Stimulated activated CD4-positive, alpha-beta T cell treated with anti-CD3 and anti-CD28 coated beads, Interleukin-1b, Interleukin-23, amount 100 ng/mL, for 4 hours (primary cell): ENCODE measurements at regions not wholly inside any gene's neighbourhood (a gene's known extent, or its start where the extent isn't known, plus 50 kb on each side); places are given as distances from the start of the nearest gene placed in this dataset.
"Not testable (repeated sequence)": the region's sequence is repeated elsewhere in the genome, so short reads cannot be mapped to it uniquely, and the experiment has no call there.

Experiments used
- DNase-seq, 2 donors: peaks; one replicate each; pipeline ENCODE4 v3.0.0-alpha.2; 2020; ENCODE audit warnings: low read depth in 2 of 2

DNA sequence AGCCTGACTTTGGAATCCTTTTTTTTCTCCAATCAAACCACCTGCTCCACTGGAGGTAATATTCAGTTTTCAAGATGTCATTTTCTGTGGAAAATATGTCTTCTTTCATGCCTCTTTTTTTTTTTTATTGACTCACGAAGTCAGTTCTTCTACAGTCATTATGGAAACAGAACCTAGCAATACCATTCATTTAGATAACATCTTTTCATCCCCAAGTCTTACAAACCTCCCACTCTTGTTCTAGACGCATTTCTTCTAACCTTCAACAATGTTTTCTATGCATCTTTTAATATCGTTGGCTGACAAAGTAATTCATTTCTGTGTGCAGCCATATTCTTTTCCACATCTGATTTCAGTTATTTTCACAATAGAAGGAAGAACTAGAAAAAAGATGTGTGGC lies 474.3 kb upstream of the CCDC196 start:
- no peak for DNase-seq

DNA sequence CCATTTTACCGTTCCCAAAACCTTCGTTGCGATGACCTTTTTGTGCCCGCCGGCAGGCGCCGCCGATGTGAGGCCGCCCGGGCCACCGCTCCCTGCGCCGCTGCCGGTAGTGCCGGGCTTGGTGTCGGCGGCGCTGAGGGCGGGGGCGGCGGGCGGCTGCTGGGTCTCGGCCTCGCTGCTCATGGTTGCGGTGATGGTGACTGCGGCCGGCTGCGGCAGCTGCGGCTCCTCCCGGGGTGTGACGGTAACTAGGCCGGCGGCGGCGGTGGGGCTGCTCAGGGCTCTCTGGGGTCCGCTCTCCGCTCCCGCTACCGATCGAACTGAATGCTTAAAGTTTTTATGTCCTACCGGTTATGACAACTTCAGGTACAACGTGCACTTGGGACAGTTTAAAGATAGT lies 472.6 kb upstream of the CCDC196 start:
- DNase-seq = not testable (repeated sequence)

DNA sequence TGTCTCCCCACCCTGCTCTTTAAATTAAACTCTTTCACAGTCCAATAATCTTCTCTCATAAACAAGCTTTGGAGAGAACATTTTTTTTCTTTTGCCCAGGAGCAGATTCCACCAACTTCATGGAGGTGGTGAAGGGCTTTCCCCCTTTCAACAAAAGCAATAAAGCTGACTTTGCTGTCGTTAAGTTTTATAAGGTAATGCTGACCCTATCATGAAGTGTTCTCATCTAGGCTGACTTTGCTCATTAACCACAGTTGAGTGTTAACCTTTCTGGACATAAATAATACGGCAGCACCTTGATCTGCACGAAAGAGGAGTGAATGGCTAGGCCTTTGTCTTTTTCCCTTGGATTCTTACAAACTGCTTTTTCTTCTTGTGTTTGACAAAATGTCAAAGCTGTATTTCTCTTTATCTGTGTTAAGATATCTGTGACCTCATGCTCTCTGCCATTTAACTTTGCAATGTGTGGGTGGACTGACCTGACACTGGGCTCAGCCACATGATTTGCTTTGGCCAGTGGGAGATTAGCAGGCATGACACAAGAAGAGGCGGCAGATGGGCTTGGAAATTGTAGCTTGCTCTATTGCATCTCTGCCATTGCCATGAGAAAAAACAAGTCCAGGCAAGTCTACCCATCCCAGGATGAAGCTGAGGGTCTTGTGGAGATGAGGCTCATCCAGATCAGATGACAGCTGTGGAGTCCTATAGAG lies 470.9 kb upstream of the CCDC196 start:
- no peak for DNase-seq

DNA sequence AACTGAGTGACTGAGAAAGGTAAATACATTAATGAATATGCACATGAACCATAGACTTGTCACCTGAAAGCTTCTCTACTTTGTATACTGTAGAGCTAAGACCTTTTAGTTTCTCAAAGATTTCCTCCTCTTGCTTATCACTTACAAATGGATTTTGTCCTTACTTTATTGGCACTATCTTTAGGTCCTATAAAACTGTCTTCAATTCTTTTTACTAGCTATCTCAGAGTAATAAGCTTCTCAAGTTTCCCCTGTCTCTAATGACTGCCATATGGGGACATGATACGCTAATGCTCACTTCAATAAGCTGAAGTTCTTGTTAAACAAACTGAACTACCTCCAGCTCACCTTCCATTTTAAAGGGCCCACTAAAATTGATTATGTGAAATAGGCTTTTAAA lies 468.2 kb upstream of the CCDC196 start:
- DNase-seq = no peak

- DNase-seq = no peak
These were observed 463.6 kb upstream of the CCDC196 start for GRCh38 chr14:66022526-66022925.

DNA sequence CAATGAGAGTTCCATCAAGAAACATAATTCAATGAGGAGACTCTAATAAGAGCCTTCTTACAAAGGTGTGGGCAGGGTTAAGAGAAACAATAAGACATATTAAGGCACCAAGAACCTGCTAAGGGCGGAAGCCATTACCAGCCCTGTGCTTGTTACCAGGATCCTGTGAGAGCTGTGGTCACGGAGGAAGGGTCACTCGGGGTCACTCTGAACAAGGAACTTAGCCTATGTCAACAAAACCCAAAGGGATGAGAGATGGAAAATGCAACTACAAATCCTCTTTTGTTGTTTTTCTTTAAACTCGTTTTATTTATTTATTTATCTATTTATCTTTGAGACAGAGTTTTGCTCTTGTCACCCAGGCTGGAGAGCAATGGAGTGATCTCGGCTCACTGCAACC lies 460.4 kb upstream of the CCDC196 start:
- DNase-seq = no peak

GRCh38 chr14:66031981-66032380 lies 454.2 kb upstream of the CCDC196 start:
- DNase-seq = not testable (repeated sequence)

- DNase-seq = no peak
These were observed 453.4 kb upstream of the CCDC196 start for GRCh38 chr14:66032800-66033199.

DNA sequence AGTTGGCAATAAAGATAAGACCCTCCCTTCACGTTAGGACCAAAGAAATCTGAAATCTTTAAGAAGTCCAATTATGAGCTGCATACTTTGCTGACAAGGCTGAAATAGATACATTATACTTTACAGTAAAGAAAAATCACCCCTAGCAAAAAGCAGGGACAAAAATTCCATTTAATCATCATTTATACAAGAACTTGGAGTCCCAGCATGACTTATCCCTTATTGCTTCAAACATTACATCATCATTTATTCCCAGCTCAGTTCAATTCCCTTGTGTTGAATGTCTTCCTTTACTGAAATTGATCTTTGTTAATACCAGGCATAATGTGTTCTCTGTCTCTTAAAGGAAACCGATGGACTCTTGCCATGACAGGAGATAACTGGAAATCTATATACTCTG lies 449.6 kb upstream of the CCDC196 start:
- no peak for DNase-seq

GRCh38 chr14:66037361-66037760 lies 448.8 kb upstream of the CCDC196 start:
- no peak for DNase-seq

DNA sequence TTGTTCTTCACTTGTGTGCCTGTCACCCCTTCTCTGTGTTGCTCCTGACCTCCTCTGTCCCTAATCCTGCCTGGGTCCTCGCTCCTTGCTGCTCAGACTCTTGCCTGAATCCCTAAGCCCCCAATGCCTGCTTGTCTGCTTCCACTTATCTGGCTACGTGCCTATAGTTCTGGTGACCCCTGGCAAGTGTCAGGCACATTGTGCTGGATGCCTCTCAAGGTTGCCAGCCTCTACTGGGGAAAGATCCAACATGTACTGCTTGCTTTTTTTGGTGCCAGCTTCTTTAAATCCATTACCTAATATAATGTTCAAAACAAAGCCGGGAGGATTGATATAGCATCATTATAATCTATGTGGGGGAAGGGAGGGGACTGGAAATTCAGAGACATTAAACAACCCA lies 448.0 kb upstream of the CCDC196 start:
- no peak for DNase-seq

GRCh38 chr14:66038618-66039017 lies 447.6 kb upstream of the CCDC196 start:
- no peak for DNase-seq

GRCh38 chr14:66039495-66039894 lies 446.7 kb upstream of the CCDC196 start:
- no peak for DNase-seq

GRCh38 chr14:66041582-66041981 lies 444.6 kb upstream of the CCDC196 start:
- no peak for DNase-seq

DNA sequence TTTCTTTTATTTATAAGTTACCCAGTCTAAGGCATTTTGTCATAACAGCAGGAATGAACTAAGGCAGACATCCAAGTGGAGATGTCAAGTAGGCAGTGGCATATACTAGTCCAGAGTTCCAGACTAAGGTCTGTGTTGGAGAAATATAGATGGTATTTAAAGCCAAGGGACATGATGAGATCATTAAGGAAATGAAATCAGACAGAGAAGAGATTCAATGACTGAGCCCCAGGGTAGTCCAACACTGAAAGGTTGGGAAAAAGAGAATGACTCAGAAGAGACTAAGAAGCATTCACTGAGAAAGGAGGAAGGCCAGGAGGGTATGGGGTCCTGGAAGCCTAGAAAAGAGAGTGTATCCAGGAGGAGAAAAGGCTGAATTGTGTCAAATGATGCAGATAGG lies 442.2 kb upstream of the CCDC196 start:
- DNase-seq = no peak

- no peak for DNase-seq
These were observed 440.6 kb upstream of the CCDC196 start for GRCh38 chr14:66045572-66046021.

DNA sequence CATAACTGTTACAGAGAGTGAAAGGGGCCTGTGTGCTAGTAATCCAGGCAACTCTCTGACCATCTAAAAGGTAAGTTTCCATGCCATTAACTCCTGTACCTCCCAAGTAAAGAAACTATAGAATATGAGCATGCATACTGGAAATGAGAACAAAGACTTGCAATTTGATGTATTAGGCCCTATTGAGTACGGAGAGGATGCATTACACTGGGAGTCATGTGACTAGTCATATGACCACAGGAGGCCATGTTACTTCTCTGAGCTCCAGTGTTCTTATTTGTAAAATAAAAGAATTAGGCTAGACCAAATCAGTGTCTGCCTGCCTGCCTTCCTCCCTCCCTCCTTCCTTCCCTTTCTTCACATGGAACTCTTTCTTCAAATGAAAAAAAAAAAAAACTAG lies 440.1 kb upstream of the CCDC196 start:
- DNase-seq = no peak

DNA sequence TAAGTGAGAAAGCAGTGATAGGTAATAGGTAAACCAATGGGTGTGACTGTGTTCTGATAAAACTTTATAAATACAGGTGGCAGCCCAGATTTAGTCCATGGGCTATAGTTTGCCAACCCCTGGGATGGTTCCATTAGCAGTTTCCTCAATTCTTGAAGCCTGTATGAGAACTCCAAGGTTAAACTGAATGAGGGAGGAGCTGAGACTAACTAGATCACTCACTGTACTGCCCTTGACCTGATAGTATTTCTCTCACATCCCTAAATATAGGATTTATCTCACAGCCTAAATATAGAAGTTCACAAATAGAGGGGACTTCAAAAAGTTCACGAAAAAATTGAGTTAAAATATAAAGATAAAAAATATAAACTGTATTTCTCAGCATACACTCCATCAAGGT lies 439.6 kb upstream of the CCDC196 start:
- no peak for DNase-seq

- no peak for DNase-seq
These were observed 429.8 kb upstream of the CCDC196 start for GRCh38 chr14:66056268-66056907.

DNA sequence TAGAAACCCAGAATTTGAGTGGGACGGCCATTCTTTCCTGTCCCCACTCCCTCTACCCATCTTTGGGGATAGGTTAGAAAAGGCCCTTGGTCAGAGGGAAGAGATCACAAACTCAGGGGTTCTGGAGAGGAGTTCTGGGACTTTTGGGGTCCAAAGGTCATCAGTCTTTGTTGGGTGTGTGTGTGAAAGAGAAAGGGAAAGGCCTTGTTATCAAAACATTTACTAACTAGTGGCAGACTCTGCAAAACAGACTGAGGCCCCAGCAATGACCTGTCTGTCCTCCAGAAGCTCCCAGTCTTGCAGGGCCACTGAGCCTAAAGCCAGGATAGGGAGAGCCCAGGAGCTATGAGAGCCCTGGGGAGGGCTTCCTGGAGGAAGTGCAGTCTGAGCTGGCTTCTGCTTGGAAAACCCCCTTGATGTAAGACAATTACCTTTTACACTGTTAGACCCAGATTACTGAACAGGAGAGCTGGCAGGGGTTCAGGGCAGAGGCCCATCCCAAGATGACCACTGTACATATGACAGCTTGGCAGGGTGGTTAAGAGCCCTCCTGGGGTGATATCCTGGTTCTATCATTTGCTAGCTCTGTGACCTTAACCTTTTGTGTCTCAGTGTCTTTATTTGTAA lies 429.1 kb upstream of the CCDC196 start:
- DNase-seq = no peak

- DNase-seq = no peak
These were observed 421.0 kb upstream of the CCDC196 start for GRCh38 chr14:66065188-66065587.

DNA sequence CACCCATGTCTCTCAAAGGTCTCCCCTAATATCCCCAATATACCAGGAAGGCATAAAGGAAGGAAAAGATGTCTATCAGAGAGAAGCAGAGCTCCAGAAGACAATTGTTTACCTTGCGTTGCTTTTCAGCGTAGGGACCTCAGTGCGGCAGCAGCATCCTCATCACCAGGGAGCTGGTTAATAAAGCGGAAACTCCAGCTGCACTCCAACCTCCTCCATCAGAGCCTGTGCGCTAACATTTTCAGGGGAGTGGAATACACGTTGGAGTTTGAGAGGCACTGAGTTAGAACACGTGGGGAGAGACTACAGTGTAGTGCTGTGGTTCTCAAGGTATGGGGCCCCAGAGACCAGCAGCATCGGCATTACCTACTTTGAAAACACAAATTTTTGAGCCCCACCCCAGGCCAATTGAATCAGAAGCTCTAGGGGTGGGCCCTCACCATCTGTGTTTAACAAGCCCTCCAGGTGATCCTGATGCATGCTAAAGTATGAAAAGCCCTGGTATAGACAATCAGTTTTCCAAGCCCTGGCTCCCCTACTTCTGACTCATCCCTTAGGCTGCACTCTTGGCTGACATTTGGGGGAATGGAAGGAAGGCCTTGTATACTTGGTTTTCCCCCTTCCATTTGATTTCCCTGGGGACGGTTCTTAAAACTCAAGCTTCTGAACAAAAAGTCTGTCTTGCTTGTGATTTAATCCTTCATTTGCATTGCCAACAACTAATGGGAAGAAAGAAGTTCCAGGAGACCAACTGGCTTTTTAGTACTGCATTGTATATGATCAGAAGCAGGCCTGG lies 419.0 kb upstream of the CCDC196 start:
- no peak for DNase-seq
